ENCODE measurements at regions not wholly inside any gene's neighbourhood (a gene's known extent, or its start where the extent isn't known, plus 50 kb on each side); places are given as distances from the start of the nearest gene placed in this dataset.

DNA sequence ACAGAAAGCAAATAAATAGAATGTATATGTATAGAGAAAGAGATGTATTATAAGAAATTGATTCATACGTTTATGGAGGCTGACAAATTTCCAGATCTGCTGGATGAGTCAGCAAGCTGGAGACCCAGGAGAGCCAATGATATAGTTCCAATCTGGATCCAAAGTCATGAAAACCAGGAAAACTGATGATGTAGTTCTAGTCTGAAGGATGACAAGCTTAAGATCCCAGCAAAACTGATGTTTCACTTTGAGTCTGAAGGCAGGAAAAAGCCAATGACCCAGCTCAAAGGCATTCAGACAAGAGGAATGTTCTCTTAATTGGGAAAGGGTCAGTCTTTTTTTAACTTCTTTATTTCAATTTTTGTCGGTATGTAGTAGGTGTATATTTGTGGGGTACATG, 102.6 kb downstream of the LHFPL1 start:
- no peaks in the 10 kb centered on the region for H3K27me3 ChIP-seq
- H3K36me3 ChIP-seq: no peaks in the 10 kb centered on the region
- intact Hi-C loops (cut with DNase I): no loop called here
- TF ChIP-seq, protein P1, sequence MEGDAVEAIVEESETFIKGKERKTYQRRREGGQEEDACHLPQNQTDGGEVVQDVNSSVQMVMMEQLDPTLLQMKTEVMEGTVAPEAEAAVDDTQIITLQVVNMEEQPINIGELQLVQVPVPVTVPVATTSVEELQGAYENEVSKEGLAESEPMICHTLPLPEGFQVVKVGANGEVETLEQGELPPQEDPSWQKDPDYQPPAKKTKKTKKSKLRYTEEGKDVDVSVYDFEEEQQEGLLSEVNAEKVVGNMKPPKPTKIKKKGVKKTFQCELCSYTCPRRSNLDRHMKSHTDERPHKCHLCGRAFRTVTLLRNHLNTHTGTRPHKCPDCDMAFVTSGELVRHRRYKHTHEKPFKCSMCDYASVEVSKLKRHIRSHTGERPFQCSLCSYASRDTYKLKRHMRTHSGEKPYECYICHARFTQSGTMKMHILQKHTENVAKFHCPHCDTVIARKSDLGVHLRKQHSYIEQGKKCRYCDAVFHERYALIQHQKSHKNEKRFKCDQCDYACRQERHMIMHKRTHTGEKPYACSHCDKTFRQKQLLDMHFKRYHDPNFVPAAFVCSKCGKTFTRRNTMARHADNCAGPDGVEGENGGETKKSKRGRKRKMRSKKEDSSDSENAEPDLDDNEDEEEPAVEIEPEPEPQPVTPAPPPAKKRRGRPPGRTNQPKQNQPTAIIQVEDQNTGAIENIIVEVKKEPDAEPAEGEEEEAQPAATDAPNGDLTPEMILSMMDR (IDR thresholded peaks at IDR 0.05): no peak
- no peak for TF ChIP-seq POLR2A (IDR thresholded peaks at IDR 0.05)
- no peak overlapping the region for H3K4me3 ChIP-seq
- H3K4me1 ChIP-seq: no peaks in the 10 kb centered on the region
- ATAC-seq (no peak), DNase-seq (no peak)
- no peak overlapping the region for H3K27ac ChIP-seq
- no peaks in the 10 kb centered on the region for H3K9me3 ChIP-seq
- WGBS (ENCODE audit: insufficient coverage, low coverage, low lambda C conversion rate, missing lambda C conversion rate): 41% methylated on average over 2 of the region's 2 CpGs

DNA sequence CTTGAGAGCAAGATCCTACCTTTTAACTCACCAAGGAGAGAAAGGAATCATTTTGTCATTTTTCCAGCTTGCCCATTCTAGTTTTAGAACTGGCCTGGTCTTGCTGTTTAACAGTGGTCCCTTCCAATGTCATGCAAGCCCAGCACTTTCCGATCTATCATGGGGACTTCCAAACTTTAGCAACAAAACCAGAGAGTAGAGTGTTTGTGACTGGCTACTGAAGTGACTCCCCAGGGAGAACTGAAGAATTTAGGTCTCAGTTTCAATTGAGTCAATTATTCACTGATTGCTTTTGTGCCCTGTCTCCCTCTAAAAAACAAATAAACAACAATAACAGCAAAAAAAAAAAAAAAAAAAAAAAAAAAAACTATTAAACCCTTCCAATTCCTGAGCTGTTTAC, 108.3 kb downstream of the LHFPL1 start:
- no peak overlapping the region for H3K27ac ChIP-seq
- WGBS (ENCODE audit: insufficient coverage, low coverage, low lambda C conversion rate, missing lambda C conversion rate): no CpG with 5 or more reads among the region's 1 CpG
- ATAC-seq (no peak), DNase-seq (no peak)
- intact Hi-C loops (cut with DNase I): no loop called here
- TF ChIP-seq, protein P1 (IDR thresholded peaks at IDR 0.05): no peak
- no peak for TF ChIP-seq POLR2A (IDR thresholded peaks at IDR 0.05)
- H3K9me3 ChIP-seq: no peaks in the 10 kb centered on the region
- no peak overlapping the region for H3K4me3 ChIP-seq
- H3K27me3 ChIP-seq: no peaks in the 10 kb centered on the region
- H3K36me3 ChIP-seq: no peaks in the 10 kb centered on the region
- no peaks in the 10 kb centered on the region for H3K4me1 ChIP-seq

DNA sequence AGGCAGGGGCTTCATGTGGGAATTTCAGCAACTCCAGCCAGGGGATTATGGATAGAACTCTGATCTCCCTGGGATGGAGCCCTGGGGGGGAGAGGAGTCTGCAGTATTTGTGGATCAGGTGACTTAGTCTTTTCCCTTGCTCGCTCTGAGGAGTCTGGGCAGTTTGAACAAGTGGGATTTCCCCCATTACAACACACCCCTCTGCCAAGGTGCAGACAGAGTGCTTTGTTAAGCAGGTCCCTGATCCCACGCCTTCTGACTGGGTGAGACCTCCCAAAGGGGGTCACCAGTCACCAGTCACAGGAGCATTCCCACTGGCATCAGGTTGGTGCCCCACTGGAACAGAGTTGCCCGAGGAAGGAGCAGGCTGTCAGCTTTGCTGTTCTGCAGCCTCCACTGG, 123.9 kb downstream of the LHFPL1 start:
- TF ChIP-seq, protein P1 (IDR thresholded peaks at IDR 0.05): no peak
- 42% methylated on average over 2 of the region's 3 CpGs for WGBS (ENCODE audit: insufficient coverage, low coverage, low lambda C conversion rate, missing lambda C conversion rate)

DNA sequence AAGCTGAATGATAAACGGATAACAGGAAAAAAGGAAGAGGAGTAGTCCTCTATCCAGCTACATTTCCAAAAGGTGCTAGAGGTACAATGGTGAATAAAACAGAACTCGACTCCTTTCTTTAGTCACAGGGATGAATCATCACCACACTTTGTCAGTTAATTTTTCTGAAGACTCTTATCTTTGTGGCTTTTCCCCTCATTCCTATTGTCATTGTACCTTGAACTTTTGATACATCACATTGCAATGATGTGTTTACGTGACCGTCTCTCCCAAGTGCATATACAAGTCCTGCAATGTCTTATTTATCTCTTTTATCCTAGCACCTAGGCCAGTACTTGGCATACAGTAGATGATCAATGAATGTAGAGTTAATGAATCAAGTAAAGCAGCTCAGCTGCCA, 134.7 kb downstream of the LHFPL1 start:
- no peak overlapping the region for H3K4me3 ChIP-seq
- H3K9me3 ChIP-seq: no peaks in the 10 kb centered on the region
- no peak for TF ChIP-seq POLR2A (IDR thresholded peaks at IDR 0.05)
- TF ChIP-seq, protein P1 (IDR thresholded peaks at IDR 0.05): no peak
- H3K36me3 ChIP-seq: no peaks in the 10 kb centered on the region
- H3K27ac ChIP-seq: no peak overlapping the region
- DNase-seq: no peak
- 65% methylated on average over 4 of the region's 4 CpGs for WGBS (ENCODE audit: insufficient coverage, low coverage, low lambda C conversion rate, missing lambda C conversion rate)
- no peak for ATAC-seq
- no peaks in the 10 kb centered on the region for H3K27me3 ChIP-seq
- intact Hi-C loops (cut with DNase I): no loop called here
- H3K4me1 ChIP-seq: no peaks in the 10 kb centered on the region

More for the DNA sequence above, 123.9 kb downstream of the LHFPL1 start:
- Histone ChIP-seq H3K4me1 (no peaks in the 10 kb centered on the region), H3K36me3 (no peaks in the 10 kb centered on the region), H3K4me3 (no peak overlapping the region), H3K27me3 (peaks cover 0 to 4% of the 10 kb centered on the region in 2 donors), H3K9me3 (no peaks in the 10 kb centered on the region), H3K27ac (no peak overlapping the region)
- ATAC-seq: no peak
- no peak for DNase-seq
- intact Hi-C loops (cut with DNase I): no loop called here

DNA sequence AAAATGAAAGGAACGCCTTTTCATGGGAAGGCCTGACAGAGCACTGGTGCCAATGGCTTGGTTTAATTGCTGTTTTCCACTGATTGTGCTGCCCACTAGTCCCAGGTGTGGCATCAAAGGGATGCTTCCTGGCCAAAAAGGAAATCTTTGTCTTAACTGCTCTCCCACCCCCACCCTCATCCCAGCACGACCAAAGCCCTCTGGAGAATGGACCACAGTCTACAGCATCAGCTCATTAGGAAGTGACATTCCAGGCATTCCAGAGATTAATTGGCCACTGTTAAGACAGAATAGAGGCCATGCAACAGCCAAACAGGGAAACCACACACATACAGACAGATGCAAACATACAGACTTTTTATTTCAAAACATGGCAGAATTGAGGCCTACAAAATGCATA, 143.2 kb downstream of the LHFPL1 start:
- Histone ChIP-seq H3K4me3 (no peak overlapping the region), H3K27ac (no peak overlapping the region), H3K27me3 (no peaks in the 10 kb centered on the region), H3K4me1 (no peaks in the 10 kb centered on the region), H3K36me3 (no peaks in the 10 kb centered on the region), H3K9me3 (no peaks in the 10 kb centered on the region)
- no peak for TF ChIP-seq POLR2A (IDR thresholded peaks at IDR 0.05)
- TF ChIP-seq, protein P1 (IDR thresholded peaks at IDR 0.05): no peak
- WGBS (ENCODE audit: insufficient coverage, low coverage, low lambda C conversion rate, missing lambda C conversion rate): 17% methylated on average over 1 of the region's 2 CpGs
- intact Hi-C loops (cut with DNase I): no loop called here
- ATAC-seq (no peak), DNase-seq (no peak)
